Nucleus accumbens (tissue), 56 donors: ENCODE measurements at regions not wholly inside any gene's neighbourhood (a gene's known extent, or its start where the extent isn't known, plus 50 kb on each side); places are given as distances from the start of the nearest gene placed in this dataset.
"Not testable (repeated sequence)": the region's sequence is repeated elsewhere in the genome, so short reads cannot be mapped to it uniquely, and the experiment has no call there.

Experiments
- DNase-seq, 56 donors: peaks; one replicate each; lab custom pipeline; 2025; lab: John Stamatoyannopoulos, UW

- no peak for DNase-seq
Measured at GRCh38 chr12:74185360-74185759, 352.3 kb upstream of the ATXN7L3B start.

- DNase-seq: no peak
Measured at GRCh38 chr12:74193191-74193590, 344.4 kb upstream of the ATXN7L3B start.

GRCh38 chr12:74204236-74204635 lies 333.4 kb upstream of the ATXN7L3B start:
- no peak for DNase-seq

GRCh38 chr12:74227846-74228545 lies 309.6 kb upstream of the ATXN7L3B start:
- DNase-seq: no peak

- no peak for DNase-seq
Measured at GRCh38 chr12:74229671-74230070, 308.0 kb upstream of the ATXN7L3B start.

GRCh38 chr12:74235342-74235741 lies 302.3 kb upstream of the ATXN7L3B start:
- DNase-seq: no peak

- DNase-seq: no peak
Measured at GRCh38 chr12:74241341-74241740, 296.3 kb upstream of the ATXN7L3B start.

- DNase-seq: no peak
Measured at GRCh38 chr12:74242088-74242487, 295.5 kb upstream of the ATXN7L3B start.

- no peak for DNase-seq
Measured at GRCh38 chr12:74245458-74245857, 292.2 kb upstream of the ATXN7L3B start.

GRCh38 chr12:74250891-74251290 lies 286.7 kb upstream of the ATXN7L3B start:
- DNase-seq: no peak

GRCh38 chr12:74253826-74254225 lies 283.8 kb upstream of the ATXN7L3B start:
- DNase-seq: not testable (repeated sequence)

GRCh38 chr12:74254784-74255183 lies 282.9 kb upstream of the ATXN7L3B start:
- no peak for DNase-seq

- DNase-seq: no peak
Measured at GRCh38 chr12:74259199-74259598, 278.4 kb upstream of the ATXN7L3B start.

GRCh38 chr12:74264692-74265091 lies 272.9 kb upstream of the ATXN7L3B start:
- DNase-seq: no peak

GRCh38 chr12:74269355-74269754 lies 268.3 kb upstream of the ATXN7L3B start:
- not testable (repeated sequence) for DNase-seq

GRCh38 chr12:74280156-74280655 lies 257.4 kb upstream of the ATXN7L3B start:
- DNase-seq: no peak

- not testable (repeated sequence) for DNase-seq
Measured at GRCh38 chr12:74281401-74282180, 256.0 kb upstream of the ATXN7L3B start.

GRCh38 chr12:74283646-74284045 lies 254.0 kb upstream of the ATXN7L3B start:
- DNase-seq: no peak

- no peak for DNase-seq
Measured at GRCh38 chr12:74285773-74286172, 251.9 kb upstream of the ATXN7L3B start.

GRCh38 chr12:74286254-74286653 lies 251.4 kb upstream of the ATXN7L3B start:
- no peak for DNase-seq

- no peak for DNase-seq
Measured at GRCh38 chr12:74292351-74293194, 245.1 kb upstream of the ATXN7L3B start.
